Sigmoid colon (tissue), 4 donors: ENCODE measurements at regions not wholly inside any gene's neighbourhood (a gene's known extent, or its start where the extent isn't known, plus 50 kb on each side); places are given as distances from the start of the nearest gene placed in this dataset.

Source experiments
- CTCF ChIP-seq, 4 experiments: fragments of 450-650 bp in 3 of 4; fragments of 200-600 bp in 1 of 4; IDR thresholded peaks; one replicate each; pipeline ENCODE4 v1.5.1; 2016 to 2019; ENCODE audit warnings: antibody characterized with exemption in 4 of 4, mild to moderate bottlenecking in 3 of 4, moderate library complexity in 2 of 4
- POLR2A ChIP-seq, 2 donors: fragments of 450-650 bp; IDR thresholded peaks; one replicate each; pipeline ENCODE4 v1.6.1; 2016; ENCODE audit warnings: antibody characterized with exemption in 2 of 2, mild to moderate bottlenecking in 2 of 2, moderate library complexity in 2 of 2
- POLR2AphosphoS5 ChIP-seq, 4 donors: sonication (generic); formaldehyde crosslinking; IDR thresholded peaks; one replicate each; pipeline ENCODE4 v1.6.1; 2017; ENCODE audit warnings: antibody characterized with exemption in 4 of 4

GRCh38 chr11:27863637-27864036, 163.4 kb upstream of the BDNF start:
- no peak for TF ChIP-seq POLR2AphosphoS5 (IDR thresholded peaks at IDR 0.05)
- TF ChIP-seq CTCF (IDR thresholded peaks at IDR 0.05), result no peak
- TF ChIP-seq POLR2A (IDR thresholded peaks at IDR 0.05), result no peak
